GM21576 (cell line): ENCODE measurements at regions not wholly inside any gene's neighbourhood (a gene's known extent, or its start where the extent isn't known, plus 50 kb on each side); places are given as distances from the start of the nearest gene placed in this dataset.

Source experiments
- ATAC-seq: cut with Tn5 transposase; IDR thresholded peaks from one replicate; pipeline ENCODE4 v1.9.1; 2021; ENCODE audit warnings: mild to moderate bottlenecking, moderate library complexity; ENCODE audit not compliant: unreplicated experiment

DNA sequence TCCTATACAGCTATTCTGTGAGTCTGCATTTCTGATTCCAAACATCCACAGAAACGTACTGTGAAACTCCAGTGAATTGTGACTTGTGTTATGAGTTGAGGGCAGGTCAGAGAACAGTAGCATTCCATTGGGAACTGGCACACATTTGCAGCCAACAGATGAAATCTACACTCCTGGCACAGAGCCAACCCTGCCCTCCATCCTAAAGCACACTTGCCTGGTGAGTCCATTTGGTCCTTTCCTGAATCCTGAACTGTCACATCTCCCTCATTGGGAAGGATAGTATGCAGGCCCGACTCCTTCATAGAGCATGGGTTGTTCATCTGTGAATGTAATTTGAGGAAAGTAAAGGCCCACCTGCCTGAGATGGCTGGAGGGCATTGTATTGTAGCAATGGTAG lies 314.3 kb upstream of the RASGRP1 start:
- no peak for ATAC-seq

DNA sequence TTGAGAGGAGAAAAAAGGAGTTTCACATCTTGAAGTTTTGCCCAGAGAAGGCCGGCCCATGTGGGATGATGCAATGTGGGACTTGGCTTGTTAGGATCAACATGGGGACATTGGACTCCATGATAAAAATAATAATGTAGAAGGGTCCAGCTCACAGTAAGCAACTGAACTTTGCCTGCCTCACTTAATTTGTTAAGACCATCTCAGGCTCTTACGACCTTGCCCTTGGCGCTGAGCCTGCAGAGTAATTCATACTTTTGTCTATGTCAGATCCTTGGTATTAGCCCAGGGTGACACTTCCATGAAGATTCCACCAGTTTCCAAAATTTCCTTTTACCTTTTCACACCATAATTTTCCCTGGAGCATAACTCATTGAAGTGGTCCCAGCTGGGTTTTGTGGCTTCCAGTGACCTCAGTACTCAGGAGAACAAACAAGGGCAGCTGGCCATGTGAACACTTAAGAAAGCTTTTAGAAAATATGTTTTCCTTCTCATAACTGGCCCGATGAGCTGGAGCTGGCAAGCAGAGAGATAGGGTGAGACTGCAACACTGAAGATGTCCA lies 315.4 kb upstream of the RASGRP1 start:
- ATAC-seq, result no peak

DNA sequence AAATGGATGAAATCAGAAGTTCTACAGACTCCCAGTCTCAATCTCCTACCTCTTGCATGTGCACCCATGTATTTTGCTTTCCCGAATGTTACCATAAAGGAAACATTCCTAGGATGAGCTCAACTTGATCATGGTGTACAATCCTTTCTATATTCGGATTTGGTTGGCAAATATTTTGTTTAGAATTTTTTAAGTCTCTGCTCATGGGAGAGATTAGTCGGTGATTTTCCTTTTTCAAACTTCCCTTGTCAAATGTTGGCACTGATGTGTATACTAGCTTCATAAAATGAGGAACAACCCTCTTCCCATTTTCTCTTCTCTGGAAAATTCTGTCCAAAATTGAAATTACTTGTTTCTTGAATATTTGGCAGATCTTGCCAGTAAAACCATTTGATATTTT lies 317.6 kb upstream of the RASGRP1 start:
- no peak for ATAC-seq

DNA sequence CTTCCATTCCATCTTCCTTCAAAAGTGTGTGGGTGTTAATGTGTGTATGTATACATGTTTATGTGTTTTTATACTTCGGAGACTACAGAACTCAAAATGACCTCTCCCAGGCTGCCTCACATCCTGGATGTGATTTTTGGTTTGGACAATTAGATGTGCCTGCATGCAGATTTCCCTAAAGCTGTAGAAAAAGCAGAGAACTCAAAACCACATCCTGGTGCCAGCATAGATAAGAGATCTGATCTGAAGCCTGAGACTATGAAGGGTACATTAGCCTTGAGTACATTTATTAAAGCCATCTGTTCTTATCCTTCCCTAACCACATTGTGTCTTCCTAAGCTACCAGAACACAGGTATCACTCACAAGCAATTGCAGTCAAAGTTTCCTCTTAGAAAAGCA lies 319.4 kb upstream of the RASGRP1 start:
- no peak for ATAC-seq

DNA sequence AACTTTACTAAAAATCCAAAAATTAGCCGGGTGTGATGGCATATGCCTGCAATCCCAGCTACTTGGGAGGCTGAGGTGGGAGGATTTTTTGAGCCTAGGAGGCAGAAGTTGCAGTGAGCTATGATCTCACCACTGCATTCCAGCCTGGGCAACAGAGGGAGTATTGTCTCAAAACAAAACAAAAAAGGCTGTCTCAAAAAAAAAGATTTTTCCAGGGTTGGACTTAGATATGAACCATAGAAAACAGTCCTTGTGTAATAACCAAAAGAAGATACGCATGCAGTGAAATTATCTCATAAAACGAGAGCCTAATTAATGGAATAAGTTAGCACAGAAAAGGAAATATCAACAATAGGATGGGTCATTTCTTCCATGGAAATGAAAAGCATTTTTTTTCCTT lies 320.4 kb upstream of the RASGRP1 start:
- no peak for ATAC-seq

DNA sequence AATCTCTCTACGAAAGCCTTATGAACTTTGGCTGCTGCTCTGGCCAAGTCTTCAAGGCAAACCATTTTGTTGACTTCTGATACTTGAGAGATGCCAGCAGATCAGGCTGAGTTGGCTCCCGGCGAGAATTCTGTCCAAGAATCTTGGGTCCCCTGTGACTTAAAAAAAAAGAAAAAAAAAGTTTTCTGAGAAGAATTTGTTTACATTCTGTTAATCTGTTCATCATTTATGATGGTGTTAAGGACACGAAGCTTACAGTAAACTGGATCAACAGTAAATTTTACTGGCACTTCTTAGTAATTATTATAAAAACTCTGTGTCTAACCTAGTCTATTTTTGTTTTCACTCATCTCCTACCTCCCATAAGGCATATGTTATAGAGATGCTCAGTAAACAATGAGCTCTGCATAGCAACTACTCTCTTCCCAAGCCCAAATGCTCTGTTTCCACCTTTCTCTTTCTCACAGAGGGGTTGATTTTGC lies 320.9 kb upstream of the RASGRP1 start:
- no peak for ATAC-seq

DNA sequence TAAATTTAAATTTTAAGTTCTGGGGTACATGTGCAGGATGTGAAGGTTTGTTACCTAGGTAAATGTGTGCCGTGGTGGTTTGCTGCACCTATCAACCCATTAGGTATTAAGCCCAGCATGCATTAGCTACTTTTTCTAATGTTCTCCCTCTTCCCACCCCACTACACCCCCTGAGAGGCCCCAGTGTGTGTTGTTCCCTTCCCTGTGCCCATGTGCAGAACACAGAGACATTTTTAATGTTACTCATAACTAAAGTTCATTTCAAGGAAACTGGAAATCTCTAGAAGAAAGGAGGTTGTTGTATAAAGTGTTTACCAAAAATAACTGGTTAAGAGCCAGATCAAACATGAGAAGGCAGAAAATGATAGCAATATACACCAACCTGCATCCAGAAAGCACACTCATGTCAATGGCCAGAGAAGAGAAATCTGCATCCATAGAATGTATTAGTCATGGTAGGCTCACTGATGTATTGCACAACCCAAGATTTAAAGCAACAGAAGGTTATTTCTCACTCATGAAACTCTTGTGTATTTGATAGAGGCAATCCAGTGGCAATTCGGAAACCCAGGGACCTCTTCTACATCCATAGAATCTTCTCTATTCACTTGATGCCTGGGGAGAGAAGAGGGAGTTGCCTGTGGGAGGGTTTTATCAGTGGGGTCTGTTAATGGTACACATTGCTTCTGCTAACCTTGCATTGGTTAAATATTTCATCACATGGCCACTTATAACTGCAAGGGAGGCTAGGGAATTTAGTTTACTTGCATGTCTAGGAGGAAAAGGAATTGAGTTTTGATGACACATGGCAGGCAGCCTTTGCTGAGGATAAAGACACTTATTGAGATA lies 321.9 kb upstream of the RASGRP1 start:
- no peak for ATAC-seq

DNA sequence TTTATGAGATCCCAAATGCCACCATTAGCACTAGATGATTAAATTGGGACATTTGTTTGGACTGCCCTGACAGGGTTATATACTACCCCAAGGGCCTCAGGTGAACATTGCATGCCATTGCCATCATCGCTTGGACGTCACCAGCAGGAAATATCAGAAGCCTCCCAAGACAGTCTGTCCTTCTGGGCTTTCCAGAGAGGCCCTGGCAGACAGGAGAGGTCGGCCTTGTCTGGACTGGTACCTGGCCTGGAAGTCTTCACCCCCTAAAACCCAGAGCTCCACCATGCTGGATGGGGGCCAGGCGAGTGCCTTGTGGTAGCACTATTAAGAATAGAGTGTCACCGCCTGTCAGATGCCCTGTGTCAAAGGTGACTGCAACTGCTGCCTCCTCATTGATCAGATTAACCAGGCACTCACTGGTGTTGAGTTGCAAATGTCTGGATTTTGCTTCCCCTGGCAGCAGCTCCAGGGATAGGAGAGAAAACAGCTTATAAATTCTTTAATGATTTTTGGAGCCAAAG lies 324.1 kb upstream of the RASGRP1 start:
- ATAC-seq, result no peak

DNA sequence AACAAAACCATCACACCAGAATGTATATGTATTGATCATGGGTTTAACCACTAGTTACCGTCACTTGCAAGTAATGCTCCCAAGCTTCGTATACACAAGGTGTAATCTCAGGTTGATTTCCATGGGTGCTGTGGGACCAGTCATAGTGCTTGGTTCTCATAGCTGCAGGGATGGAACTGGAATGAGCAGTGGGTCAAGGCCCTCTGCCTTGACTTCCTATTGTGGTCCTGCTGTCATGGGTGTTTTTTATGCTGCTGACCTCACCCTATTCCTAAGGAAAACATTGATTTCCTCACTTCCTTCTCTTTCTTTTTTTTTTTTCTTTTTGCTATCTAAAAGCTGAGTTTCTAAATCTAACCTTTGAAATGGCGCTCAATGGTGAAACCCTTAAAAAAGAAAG lies 325.6 kb upstream of the RASGRP1 start:
- no peak for ATAC-seq

DNA sequence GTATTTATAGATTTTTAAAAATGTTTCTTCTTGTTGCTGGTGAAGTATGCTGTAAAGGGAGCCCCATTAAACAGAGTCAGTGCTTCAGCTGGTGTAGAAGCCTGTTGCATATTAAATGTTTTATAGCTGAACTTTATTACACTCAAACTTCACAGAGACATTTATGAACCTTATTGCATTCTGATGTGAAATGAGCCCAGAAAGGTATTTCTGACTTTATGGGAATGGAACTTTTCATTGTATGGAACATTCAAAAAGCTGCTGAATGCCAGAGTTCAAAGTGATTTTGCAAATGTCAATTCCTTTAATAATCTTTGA lies 329.3 kb upstream of the RASGRP1 start:
- ATAC-seq, result no peak

DNA sequence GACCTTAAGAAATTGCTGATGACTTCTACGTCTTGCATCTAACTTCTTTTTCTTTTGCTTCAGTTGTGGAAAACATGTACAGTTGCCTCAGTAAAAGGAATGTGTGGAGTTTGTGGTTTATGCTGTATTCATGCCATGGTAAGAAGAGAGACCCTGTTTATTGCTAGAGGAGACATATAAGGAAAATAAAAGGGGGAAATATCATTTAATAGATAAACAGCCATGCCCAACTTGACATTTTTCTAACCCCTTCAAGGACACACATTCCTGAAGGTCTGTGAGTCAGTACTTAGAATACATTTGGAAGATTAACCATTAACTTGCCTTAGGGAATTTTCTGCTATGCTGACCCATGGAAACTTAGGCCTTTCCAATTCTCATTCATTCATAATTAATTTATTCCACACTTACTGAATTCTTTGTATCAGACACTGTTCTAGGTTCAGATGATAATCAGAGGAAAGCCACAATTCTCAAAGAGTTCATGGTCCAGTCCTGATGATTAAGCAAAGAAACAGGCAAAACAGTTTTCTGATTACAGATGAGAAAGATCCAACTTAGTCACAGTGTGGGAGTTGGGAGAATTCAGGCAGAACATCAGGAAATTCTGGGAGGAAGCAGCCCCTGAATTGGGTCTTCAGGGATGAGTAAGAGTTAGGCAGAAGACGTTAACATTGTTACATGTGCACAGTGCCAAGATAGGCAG lies 329.8 kb upstream of the RASGRP1 start:
- ATAC-seq, result no peak

DNA sequence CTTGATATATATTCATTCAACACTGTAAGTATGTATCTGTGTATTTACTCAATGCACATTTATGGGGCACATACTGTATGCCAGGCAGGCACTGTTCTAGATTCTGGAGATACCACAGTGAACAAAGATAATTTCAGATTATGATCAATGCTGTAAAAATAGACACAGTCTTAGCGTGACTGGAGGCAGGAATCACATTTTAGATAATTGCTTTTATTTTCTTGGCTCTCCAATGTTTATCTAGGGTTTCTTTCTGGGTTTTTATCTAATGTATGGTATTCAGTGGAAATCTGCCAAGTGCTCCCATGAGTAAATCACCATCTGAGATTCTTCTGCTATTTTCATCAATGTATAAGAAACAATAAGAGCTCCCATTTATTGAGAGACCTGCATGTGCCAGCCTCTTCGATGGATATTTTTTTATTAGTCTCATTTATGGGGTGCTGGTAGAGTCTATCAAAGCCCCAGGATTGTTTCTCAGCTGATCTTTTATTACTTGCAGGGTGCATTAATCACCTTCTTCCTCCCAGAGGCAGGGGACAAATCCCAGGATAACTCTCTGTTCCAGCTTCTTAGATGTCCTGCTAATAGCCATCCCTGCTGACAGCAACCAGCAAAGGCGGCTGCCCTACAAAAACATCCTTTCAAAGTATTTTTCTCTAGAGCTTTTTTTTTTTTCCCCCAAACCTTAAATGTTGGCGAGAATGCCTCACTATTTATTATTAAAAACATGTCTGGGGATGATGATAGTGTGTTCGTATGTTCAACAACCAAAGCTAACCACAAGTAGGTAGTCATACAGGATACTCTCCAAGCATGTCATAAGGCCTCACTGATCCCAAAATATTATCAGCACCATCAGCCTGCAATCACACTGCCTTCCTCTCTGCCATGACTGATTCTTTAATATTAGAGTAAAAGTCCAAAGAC lies 331.0 kb upstream of the RASGRP1 start:
- no peak for ATAC-seq

DNA sequence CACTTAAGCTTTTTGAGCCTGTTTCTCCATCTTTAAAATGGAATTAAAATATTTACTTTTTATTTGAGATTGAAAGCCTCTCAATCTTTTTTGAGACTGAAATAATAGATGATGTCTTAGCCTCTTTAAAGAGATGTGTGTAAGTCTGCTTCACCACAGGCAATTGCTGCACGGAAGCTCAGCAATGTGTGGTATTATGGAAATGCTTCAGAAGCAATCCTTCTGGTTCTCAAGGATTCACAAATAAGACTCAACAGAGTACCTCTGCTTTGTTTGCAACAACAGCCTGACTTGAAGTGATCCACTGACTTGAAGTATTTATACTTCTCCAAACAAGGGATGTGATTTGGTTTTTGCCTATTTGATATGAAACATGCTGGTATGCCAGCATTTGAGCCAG lies 332.0 kb upstream of the RASGRP1 start:
- ATAC-seq, result no peak

DNA sequence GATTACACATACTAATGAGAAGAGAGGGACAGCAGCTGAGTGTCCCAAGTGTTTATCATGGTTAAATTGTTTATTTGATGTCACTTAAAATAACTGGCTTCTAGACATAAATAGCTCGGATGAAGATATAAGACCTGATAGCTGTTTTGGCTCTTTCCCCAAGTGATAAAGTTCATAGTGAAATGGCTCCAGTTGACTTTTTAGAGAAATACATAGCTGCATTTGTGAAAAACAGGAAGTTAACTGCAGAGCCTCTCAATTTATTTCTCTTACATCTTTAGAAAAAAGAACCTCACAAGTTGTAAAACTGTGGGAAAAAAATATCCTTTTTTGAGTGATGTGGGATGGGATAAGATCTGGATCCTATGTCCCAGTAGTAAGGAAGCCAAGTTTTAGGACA lies 332.9 kb upstream of the RASGRP1 start:
- ATAC-seq, result no peak

DNA sequence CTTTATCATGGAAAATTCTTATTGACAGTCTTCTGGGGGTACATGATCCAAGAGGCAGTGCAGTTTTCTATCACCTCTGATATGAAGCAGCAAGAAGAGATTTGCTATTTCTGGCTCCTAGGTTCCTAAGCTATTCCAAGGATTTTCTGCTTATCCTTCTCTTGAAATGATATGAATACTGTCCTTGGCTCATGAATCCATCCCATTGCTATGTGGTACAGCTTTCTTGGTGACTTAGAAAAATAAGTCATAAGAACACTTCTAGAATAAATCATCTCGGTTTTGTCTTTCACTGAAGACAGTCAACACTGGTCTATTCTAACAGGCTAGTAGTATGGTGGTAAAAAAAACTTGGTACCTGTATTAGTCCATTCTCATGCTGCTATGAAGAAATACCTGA lies 333.6 kb upstream of the RASGRP1 start:
- ATAC-seq, result no peak

DNA sequence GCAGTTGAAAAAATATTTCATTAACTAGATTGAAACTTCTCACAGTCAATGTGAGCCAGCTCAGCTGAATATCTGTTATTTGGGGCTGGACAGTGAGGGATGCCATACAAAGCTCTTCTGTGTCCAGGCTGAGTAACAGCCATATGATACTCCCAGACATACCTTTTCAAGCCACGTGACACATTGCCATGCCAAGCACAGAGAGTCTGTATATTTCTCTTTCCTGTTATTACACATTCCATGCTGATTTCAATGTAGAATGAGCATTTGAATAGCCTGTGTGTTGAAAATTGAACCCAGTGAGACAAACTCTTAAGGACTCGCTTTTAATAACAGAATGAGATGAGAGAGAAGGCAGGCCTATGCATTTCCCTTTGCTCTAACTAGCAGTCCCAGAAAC lies 334.7 kb upstream of the RASGRP1 start:
- ATAC-seq, result no peak

DNA sequence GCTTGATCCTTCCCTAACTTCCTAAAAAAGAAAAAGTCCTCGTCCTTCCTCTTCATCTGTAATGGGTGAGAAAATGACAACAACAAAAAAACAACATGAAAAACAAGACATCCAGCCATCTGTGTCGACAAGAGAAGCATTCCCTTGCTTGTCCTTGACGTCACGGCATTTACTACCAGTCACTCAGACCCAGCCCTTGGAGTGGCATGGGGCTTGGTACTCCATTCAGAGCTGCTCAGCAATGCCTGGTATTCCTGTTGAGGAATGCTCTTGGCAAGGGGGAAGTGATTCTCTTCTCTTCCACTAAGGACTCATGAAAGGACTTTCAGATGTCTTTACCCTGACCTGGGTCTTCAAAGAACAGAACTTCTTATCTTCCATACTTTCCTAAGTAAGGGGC lies 339.7 kb upstream of the RASGRP1 start:
- ATAC-seq, result no peak

DNA sequence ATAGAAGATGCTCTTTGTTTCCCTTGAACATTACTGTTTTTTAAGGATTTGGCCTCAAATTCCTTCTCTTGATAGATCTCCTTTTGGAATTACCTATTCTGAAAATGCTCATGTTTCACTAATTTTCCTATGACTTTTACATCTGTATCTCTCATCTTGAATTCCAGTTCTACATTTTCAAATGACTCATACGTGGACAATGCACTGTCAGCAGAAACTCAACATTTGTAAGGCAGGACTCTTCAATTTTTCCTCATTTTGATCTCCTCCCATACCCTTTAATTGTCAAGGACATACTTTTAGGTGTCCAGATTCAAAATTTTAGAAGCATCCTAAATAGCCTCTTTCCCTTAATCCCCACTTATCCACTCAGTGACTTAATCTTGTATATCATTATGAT lies 341.0 kb upstream of the RASGRP1 start:
- no peak for ATAC-seq

DNA sequence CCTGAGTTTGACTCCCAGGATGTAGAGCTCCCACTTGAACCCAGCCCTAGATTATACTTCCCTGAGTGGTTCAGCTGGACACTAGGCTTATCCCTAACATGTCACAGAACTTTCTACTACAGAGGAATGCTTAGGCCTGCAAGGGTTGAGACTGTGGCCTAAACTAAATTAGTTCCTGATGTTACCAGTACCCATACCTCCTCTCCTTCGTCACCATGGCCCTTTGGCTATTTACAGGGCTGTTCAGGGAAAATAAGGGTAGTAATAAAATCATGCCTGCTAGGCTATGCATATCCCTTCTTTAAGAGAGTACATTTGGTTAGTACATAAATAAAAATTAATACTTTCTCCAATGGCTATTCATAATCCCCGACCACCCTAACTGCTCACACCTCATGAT lies 356.4 kb upstream of the RASGRP1 start:
- no peak for ATAC-seq

DNA sequence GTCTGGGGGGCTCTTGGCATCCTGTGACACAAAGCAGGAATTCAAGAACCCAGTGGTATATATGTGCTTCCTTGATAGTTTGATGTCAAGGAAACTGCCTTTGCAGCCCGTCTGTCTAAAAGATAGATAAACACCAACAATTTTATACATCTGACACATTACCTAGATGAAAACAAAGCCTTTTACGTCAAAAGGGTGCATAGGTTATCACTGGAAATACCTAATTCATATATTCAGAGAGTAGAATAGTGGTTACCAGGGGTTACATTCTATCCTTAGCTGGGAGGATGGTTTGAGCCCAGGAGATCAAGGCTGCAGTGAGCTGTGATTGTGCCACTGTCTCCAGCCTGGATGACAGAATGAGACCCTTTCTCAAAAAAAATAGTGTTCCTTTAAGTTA lies 356.9 kb upstream of the RASGRP1 start:
- no peak for ATAC-seq

DNA sequence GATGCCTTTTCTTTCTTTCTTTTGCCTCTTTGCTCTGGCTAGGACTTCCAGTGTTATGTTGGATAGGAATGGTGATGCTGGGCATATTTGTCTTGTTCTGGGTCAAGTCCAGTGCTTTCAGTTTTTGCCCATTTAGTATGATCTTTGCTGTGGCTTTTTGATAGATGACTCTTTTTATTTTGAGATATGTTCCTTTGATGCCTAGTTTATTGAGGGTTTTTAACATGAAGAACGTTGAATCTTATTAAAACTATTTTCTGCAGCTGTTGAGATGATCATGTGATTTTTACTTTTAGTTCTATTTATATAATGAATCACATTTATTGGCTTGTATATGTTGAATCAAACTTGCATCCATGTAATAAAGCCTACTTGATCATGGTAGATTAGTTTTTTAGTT lies 363.8 kb upstream of the RASGRP1 start:
- no peak for ATAC-seq
